ENCODE measurements at regions not wholly inside any gene's neighbourhood (a gene's known extent, or its start where the extent isn't known, plus 50 kb on each side); places are given as distances from the start of the nearest gene placed in this dataset.

- TF ChIP-seq KDM1A (IDR thresholded peaks at IDR 0.05; ENCODE audit: low read depth) (no peak), MAFK (IDR thresholded peaks at IDR 0.05; ENCODE audit: partially characterized antibody) (no peak), POLR2A (IDR thresholded peaks at IDR 0.05; ENCODE audit: low read length) (no peak), RNF2 (IDR thresholded peaks at IDR 0.05; ENCODE audit: borderline replicate concordance, low read depth) (no peak), POLR2AphosphoS2 (conservative IDR thresholded peaks at IDR 0.05; ENCODE audit: low read length) (no peak), MAX (IDR thresholded peaks at IDR 0.05) (no peak)
- TF ChIP-seq, protein P1, sequence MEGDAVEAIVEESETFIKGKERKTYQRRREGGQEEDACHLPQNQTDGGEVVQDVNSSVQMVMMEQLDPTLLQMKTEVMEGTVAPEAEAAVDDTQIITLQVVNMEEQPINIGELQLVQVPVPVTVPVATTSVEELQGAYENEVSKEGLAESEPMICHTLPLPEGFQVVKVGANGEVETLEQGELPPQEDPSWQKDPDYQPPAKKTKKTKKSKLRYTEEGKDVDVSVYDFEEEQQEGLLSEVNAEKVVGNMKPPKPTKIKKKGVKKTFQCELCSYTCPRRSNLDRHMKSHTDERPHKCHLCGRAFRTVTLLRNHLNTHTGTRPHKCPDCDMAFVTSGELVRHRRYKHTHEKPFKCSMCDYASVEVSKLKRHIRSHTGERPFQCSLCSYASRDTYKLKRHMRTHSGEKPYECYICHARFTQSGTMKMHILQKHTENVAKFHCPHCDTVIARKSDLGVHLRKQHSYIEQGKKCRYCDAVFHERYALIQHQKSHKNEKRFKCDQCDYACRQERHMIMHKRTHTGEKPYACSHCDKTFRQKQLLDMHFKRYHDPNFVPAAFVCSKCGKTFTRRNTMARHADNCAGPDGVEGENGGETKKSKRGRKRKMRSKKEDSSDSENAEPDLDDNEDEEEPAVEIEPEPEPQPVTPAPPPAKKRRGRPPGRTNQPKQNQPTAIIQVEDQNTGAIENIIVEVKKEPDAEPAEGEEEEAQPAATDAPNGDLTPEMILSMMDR (IDR thresholded peaks at IDR 0.05): no peak
- TF ChIP-seq, protein P2, sequence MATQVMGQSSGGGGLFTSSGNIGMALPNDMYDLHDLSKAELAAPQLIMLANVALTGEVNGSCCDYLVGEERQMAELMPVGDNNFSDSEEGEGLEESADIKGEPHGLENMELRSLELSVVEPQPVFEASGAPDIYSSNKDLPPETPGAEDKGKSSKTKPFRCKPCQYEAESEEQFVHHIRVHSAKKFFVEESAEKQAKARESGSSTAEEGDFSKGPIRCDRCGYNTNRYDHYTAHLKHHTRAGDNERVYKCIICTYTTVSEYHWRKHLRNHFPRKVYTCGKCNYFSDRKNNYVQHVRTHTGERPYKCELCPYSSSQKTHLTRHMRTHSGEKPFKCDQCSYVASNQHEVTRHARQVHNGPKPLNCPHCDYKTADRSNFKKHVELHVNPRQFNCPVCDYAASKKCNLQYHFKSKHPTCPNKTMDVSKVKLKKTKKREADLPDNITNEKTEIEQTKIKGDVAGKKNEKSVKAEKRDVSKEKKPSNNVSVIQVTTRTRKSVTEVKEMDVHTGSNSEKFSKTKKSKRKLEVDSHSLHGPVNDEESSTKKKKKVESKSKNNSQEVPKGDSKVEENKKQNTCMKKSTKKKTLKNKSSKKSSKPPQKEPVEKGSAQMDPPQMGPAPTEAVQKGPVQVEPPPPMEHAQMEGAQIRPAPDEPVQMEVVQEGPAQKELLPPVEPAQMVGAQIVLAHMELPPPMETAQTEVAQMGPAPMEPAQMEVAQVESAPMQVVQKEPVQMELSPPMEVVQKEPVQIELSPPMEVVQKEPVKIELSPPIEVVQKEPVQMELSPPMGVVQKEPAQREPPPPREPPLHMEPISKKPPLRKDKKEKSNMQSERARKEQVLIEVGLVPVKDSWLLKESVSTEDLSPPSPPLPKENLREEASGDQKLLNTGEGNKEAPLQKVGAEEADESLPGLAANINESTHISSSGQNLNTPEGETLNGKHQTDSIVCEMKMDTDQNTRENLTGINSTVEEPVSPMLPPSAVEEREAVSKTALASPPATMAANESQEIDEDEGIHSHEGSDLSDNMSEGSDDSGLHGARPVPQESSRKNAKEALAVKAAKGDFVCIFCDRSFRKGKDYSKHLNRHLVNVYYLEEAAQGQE (IDR thresholded peaks at IDR 0.05): no peak
Measured at GRCh38 chr12:22971701-22972191, 346.8 kb downstream of the ETNK1 start.

All from A549 (cell line).